Progenitor cell of endocrine pancreas (in vitro differentiated cells): ENCODE measurements at regions not wholly inside any gene's neighbourhood (a gene's known extent, or its start where the extent isn't known, plus 50 kb on each side); places are given as distances from the start of the nearest gene placed in this dataset.

Experiments
- DNase-seq: peaks from one replicate; pipeline ENCODE4 v3.0.0; 2021; ENCODE audit warnings: low spot score; ENCODE audit not compliant: unreplicated experiment
- H3K27ac Mint-ChIP-seq: 2 replicates; pipeline ENCODE4 v1.8.0; 2021; ENCODE audit warnings: mild to moderate bottlenecking, moderate library complexity, mixed read lengths
- H3K27me3 Mint-ChIP-seq: 2 replicates; pipeline ENCODE4 v1.8.0; 2021; ENCODE audit warnings: mixed read lengths
- H3K36me3 Mint-ChIP-seq: 2 replicates; pipeline ENCODE4 v1.8.0; 2022; ENCODE audit warnings: mixed read lengths; ENCODE audit not compliant: insufficient read depth
- H3K4me1 Mint-ChIP-seq: 2 replicates; pipeline ENCODE4 v1.8.0; 2021; ENCODE audit warnings: low read depth, mixed read lengths
- H3K4me3 Mint-ChIP-seq: 2 replicates; pipeline ENCODE4 v1.8.0; 2021; ENCODE audit warnings: low read depth, mild to moderate bottlenecking, moderate library complexity, mixed read lengths
- H3K9me3 Mint-ChIP-seq: 2 replicates; pipeline ENCODE4 v1.8.0; 2021; ENCODE audit warnings: low read depth, mixed read lengths
- CTCF ChIP-seq: fragments of 200-600 bp; sonication (generic); IDR thresholded peaks from one replicate; pipeline ENCODE4 v1.5.0; 2021; ENCODE audit warnings: antibody characterized with exemption, mild to moderate bottlenecking; ENCODE audit not compliant: unreplicated experiment

GRCh38 chr4:125498981-125499380, 184.2 kb downstream of the FAT4 start:
- Mint-ChIP-seq H3K4me1 (no peaks in the 10 kb centered on the region), H3K27me3 (no peaks in the 10 kb centered on the region), H3K9me3 (no peaks in the 10 kb centered on the region), H3K27ac (no peak overlapping the region), H3K36me3 (no peaks in the 10 kb centered on the region), H3K4me3 (no peak overlapping the region)
- DNase-seq = no peak
- TF ChIP-seq CTCF = no peak

GRCh38 chr4:125501090-125501489, 186.3 kb downstream of the FAT4 start:
- Mint-ChIP-seq H3K27me3 (no peaks in the 10 kb centered on the region), H3K27ac (no peak overlapping the region), H3K9me3 (no peaks in the 10 kb centered on the region), H3K4me3 (no peak overlapping the region), H3K4me1 (no peaks in the 10 kb centered on the region), H3K36me3 (no peaks in the 10 kb centered on the region)
- no peak for DNase-seq
- TF ChIP-seq CTCF = no peak

DNA sequence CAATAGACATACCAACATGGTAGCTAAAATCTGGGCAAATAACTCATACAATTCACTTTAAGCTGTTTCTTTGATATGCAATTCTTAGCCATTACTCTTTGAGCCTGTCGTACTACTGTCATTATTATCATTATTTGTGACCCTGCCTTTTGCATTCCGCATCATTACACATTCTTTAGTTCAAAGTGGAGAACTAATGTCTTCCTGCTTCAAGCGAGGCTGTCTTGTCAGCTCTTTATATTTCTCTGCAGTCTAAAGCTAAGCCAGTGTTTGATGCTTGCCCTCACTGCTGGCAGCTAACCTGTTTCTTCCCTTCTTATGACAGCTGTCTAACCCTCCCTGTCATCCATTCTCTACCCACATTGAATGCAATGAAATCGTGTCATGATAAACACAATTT, 186.8 kb downstream of the FAT4 start:
- no peaks in the 10 kb centered on the region for H3K9me3 Mint-ChIP-seq
- H3K36me3 Mint-ChIP-seq = no peaks in the 10 kb centered on the region
- TF ChIP-seq CTCF = no peak
- H3K27ac Mint-ChIP-seq = no peak overlapping the region
- H3K4me1 Mint-ChIP-seq = no peaks in the 10 kb centered on the region
- no peak for DNase-seq
- H3K4me3 Mint-ChIP-seq = no peak overlapping the region
- H3K27me3 Mint-ChIP-seq = no peaks in the 10 kb centered on the region

DNA sequence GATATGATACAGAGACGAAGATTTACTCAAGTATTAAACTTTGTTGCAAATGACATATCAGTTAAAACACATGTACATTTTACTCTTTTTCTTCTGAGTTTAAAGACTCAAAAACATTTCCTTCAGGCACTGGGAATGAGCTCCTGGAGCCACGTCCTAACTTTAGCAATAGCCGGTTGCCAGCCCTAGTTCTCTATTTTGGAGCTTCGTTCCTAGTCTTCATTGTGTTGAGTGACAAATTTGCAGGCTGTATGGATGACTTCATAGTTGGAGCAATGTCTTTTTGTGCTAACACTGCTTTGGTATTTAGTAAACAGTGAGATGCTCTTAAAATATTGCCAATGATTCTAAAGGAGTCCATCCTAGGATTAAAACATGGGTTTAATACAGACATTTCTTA, 190.9 kb downstream of the FAT4 start:
- H3K27me3 Mint-ChIP-seq = no peaks in the 10 kb centered on the region
- DNase-seq = no peak
- H3K27ac Mint-ChIP-seq = no peak overlapping the region
- H3K4me1 Mint-ChIP-seq = no peaks in the 10 kb centered on the region
- no peak for TF ChIP-seq CTCF
- H3K4me3 Mint-ChIP-seq = no peak overlapping the region
- H3K9me3 Mint-ChIP-seq = no peaks in the 10 kb centered on the region
- no peaks in the 10 kb centered on the region for H3K36me3 Mint-ChIP-seq

- H3K4me1 Mint-ChIP-seq = no peaks in the 10 kb centered on the region
- no peaks in the 10 kb centered on the region for H3K9me3 Mint-ChIP-seq
- DNase-seq = no peak
- H3K4me3 Mint-ChIP-seq = no peak overlapping the region
- no peaks in the 10 kb centered on the region for H3K36me3 Mint-ChIP-seq
- no peaks in the 10 kb centered on the region for H3K27me3 Mint-ChIP-seq
- no peak for TF ChIP-seq CTCF
- no peak overlapping the region for H3K27ac Mint-ChIP-seq
Observed at GRCh38 chr4:125507141-125507540, 192.4 kb downstream of the FAT4 start.
